Effector memory CD4-positive, alpha-beta T cell (primary cell): ENCODE measurements at regions not wholly inside any gene's neighbourhood (a gene's known extent, or its start where the extent isn't known, plus 50 kb on each side); places are given as distances from the start of the nearest gene placed in this dataset.

Source experiments
- DNase-seq, 3 donors: peaks; one replicate each; pipeline ENCODE4 v3.0.0-alpha.2; 2020
- H3K27ac ChIP-seq: 2 replicates; pipeline ENCODE4 v1.7.0; 2013; ENCODE audit warnings: mild to moderate bottlenecking, low read length, moderate library complexity; ENCODE audit not compliant: insufficient read depth, poor library complexity, severe bottlenecking
- H3K27me3 ChIP-seq: replicated peaks from 2 replicates; pipeline ENCODE4 v1.7.0; 2013; ENCODE audit warnings: mild to moderate bottlenecking, low read length; ENCODE audit not compliant: insufficient read depth, control insufficient read depth, poor library complexity, severe bottlenecking
- H3K36me3 ChIP-seq: 2 replicates; pipeline ENCODE4 v1.7.0; 2013; ENCODE audit warnings: mild to moderate bottlenecking, low read length, moderate library complexity; ENCODE audit not compliant: control insufficient read depth, insufficient read depth
- H3K4me1 ChIP-seq: 2 replicates; pipeline ENCODE4 v1.7.0; 2013; ENCODE audit warnings: low read length, mild to moderate bottlenecking; ENCODE audit not compliant: control insufficient read depth, insufficient read depth, poor library complexity, severe bottlenecking
- H3K4me3 ChIP-seq: 2 replicates; pipeline ENCODE4 v1.7.0; 2013; ENCODE audit warnings: low read length, low read depth, mild to moderate bottlenecking; ENCODE audit not compliant: insufficient read depth, poor library complexity, severe bottlenecking
- H3K9me3 ChIP-seq: 2 replicates; pipeline ENCODE4 v1.7.0; 2013; ENCODE audit warnings: mild to moderate bottlenecking, low read length, moderate library complexity; ENCODE audit not compliant: control insufficient read depth

DNA sequence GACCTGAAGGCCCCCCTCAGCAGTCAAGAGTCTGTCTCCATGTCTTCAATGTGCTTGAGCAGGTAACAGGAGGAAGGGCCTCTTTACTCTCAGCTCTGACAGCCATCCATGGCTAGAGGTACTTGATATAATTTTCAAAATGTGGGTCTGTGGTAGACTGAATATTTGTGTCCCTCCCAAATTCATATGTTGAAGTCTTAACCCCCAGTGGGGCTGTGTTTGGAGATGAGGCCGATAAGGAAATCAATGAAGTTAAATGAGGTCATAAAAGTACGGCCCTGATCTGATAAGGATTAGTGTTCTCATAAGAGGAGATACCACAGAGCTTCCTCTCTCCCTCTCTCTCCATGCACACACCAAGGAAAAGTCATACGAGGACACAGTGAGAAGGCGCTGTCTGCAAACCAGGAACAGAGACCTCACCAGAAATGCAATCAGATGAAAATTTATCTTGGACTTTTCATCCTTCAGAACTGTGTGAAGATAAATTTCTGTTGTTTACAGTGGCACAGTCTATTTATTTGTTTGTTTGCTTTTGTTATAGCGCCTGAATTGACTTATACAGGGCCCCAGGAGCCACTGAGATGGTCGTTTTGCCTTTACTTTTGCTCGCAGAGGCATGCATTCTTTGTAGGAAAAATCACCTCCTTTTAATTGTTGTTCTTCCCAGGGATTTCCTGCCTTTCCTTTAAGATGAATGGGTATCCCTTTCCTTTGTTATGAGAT is 274.8 kb upstream of the TRIB2 start:
- H3K4me1 ChIP-seq = peaks cover 10% of the 10 kb centered on the region
- no peak for DNase-seq
- no peak overlapping the region for H3K27ac ChIP-seq
- no peaks in the 10 kb centered on the region for H3K36me3 ChIP-seq
- no peaks in the 10 kb centered on the region for H3K9me3 ChIP-seq
- no peaks in the 10 kb centered on the region for H3K27me3 ChIP-seq
- no peak overlapping the region for H3K4me3 ChIP-seq

DNA sequence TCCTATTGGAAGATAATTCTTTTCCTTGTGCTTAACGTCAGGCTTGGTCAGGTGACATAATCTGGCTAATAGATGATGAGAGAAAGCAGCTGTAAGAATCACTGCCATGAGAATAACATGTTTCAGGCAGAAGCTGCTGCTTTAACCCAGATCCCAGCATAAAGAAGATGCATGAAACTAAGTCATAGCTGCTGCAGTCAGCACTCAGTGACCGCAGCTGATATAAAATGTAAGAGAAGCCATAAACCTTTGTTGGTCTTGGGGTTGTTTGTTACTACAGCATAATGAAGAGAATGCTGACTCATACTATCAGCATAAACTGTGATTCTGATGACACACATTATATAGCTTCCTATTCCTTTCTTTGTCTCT is 274.3 kb upstream of the TRIB2 start:
- DNase-seq = no peak
- H3K36me3 ChIP-seq = no peaks in the 10 kb centered on the region
- no peaks in the 10 kb centered on the region for H3K9me3 ChIP-seq
- H3K27me3 ChIP-seq = no peaks in the 10 kb centered on the region
- H3K4me1 ChIP-seq = peaks cover 10% of the 10 kb centered on the region
- no peak overlapping the region for H3K4me3 ChIP-seq
- H3K27ac ChIP-seq = no peak overlapping the region

DNA sequence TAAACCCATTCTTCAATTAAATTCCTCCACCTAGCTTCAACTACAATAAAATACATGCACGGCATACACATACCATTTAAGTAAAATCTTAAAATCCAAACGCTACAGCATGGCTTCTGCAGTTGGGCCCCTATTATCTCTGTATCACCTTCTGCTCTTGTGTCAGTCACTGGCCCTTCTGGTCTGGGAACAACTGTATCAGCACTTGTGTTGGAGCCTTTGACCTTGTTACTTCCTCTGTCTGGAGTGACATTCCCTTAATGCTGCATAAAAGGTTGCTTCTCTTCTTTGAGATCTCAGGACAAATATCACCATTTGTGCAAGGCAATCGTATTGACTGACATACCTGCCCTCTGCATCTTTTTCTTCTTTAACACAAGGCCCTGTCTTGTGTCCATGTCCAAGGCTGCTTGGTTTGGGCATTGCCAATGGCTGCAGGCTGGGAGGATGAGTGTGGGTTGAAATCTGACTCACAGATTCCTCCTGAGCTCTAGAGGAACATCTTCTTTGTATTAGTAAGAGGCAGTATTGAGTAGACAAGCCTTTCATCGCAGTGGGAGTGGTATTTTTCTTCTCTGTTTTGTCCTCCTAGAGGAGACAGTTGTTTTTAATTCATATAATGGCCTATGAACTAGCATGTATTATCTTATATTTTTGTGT is 267.8 kb upstream of the TRIB2 start:
- DNase-seq = no peak

DNA sequence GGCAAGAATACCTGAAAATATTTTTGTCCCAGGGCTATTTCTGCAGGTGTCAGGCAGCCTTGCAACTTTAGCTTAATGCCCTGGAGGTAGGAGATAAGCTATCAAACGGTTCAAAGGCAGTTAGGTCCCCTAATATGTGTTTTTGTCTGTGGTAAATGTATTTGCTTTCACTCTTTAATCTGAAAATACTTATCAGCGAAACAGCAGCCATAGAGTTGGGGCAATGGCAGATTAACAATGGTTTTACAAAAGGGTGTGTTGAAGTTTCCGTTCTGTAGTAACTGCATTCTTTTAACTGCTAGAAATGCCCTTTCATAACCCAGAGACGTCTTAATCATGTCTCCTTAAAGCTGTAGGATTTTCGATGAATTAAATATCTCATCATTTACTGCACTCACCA is 265.0 kb upstream of the TRIB2 start:
- no peaks in the 10 kb centered on the region for H3K27me3 ChIP-seq
- peaks cover 3% of the 10 kb centered on the region for H3K4me1 ChIP-seq
- H3K9me3 ChIP-seq = no peaks in the 10 kb centered on the region
- no peaks in the 10 kb centered on the region for H3K36me3 ChIP-seq
- no peak for DNase-seq
- peak overlapping the region; percentile 27 for H3K4me3 ChIP-seq
- H3K27ac ChIP-seq = peak overlapping the region; percentile 6

More for the DNA sequence above, 267.8 kb upstream of the TRIB2 start:
- H3K36me3 ChIP-seq = no peaks in the 10 kb centered on the region
- H3K9me3 ChIP-seq = no peaks in the 10 kb centered on the region
- no peaks in the 10 kb centered on the region for H3K4me1 ChIP-seq
- no peak overlapping the region for H3K27ac ChIP-seq
- H3K4me3 ChIP-seq = no peak overlapping the region
- no peaks in the 10 kb centered on the region for H3K27me3 ChIP-seq

DNA sequence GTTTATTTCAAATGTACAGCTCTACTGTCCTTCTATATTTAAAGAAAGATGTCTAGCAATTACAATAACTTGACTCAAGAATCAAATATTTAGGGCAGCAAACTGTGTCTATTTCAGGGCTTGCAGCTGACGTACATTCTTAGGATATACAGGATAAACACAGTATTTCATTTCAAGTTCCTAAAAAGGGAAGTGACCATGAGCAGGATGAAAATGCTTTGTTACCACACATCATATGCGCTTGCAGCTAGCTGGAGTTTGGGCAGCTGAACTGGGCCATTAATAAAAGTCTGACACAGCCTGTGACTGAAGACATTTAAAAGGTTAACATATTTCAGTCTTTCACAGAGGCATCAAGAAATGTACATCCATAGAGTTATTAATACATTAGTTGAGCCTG is 264.6 kb upstream of the TRIB2 start:
- DNase-seq = no peak

DNA sequence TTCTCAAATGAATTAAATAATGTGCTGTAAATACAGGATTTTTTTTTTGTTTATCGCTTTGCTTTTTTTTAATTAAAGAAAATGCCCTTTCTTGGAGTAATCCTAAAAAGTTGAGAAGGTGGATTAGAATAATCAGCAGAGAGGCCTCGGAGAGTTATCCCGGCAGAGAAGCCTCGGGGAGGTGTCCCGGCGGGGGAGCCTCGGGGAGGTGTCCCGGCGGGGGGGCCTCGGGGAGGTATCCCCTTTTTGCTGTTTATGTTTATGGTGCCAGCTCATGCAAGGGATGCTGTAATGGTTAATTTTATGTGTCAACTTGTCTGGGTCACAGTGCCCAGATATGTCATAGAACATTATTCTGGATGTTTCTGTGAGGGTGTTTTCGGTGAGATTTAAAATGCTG is 263.0 kb upstream of the TRIB2 start:
- Histone ChIP-seq H3K4me1 (peaks cover 11% of the 10 kb centered on the region), H3K27ac (no peak overlapping the region), H3K36me3 (no peaks in the 10 kb centered on the region), H3K27me3 (no peaks in the 10 kb centered on the region), H3K9me3 (no peaks in the 10 kb centered on the region), H3K4me3 (no peak overlapping the region)
- DNase-seq = no peak

More for the DNA sequence above, 264.6 kb upstream of the TRIB2 start:
- peak overlapping the region; percentile 6 for H3K27ac ChIP-seq
- H3K4me1 ChIP-seq = peaks cover 8% of the 10 kb centered on the region
- H3K4me3 ChIP-seq = peak overlapping the region; percentile 27
- H3K27me3 ChIP-seq = no peaks in the 10 kb centered on the region
- no peaks in the 10 kb centered on the region for H3K9me3 ChIP-seq
- no peaks in the 10 kb centered on the region for H3K36me3 ChIP-seq

DNA sequence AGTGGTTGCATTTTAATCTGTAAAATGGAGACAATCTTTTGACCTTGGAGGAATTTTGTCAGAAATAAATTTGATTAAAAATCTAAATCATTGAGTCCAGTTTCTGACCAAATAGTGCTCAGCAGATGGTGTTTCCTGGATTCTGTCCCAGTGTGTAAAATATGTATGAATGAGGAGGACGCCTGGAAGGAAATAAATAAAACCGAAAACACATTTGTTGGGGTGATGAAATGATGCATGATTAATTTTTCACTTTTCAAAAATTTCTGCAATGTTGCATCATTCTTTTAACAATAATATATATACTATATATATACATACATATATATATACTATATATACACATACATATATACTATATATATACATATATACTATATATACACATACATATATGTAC is 261.1 kb upstream of the TRIB2 start:
- H3K4me3 ChIP-seq = no peak overlapping the region
- no peaks in the 10 kb centered on the region for H3K9me3 ChIP-seq
- no peak for DNase-seq
- no peak overlapping the region for H3K27ac ChIP-seq
- H3K36me3 ChIP-seq = no peaks in the 10 kb centered on the region
- peaks cover 11% of the 10 kb centered on the region for H3K4me1 ChIP-seq
- no peaks in the 10 kb centered on the region for H3K27me3 ChIP-seq

DNA sequence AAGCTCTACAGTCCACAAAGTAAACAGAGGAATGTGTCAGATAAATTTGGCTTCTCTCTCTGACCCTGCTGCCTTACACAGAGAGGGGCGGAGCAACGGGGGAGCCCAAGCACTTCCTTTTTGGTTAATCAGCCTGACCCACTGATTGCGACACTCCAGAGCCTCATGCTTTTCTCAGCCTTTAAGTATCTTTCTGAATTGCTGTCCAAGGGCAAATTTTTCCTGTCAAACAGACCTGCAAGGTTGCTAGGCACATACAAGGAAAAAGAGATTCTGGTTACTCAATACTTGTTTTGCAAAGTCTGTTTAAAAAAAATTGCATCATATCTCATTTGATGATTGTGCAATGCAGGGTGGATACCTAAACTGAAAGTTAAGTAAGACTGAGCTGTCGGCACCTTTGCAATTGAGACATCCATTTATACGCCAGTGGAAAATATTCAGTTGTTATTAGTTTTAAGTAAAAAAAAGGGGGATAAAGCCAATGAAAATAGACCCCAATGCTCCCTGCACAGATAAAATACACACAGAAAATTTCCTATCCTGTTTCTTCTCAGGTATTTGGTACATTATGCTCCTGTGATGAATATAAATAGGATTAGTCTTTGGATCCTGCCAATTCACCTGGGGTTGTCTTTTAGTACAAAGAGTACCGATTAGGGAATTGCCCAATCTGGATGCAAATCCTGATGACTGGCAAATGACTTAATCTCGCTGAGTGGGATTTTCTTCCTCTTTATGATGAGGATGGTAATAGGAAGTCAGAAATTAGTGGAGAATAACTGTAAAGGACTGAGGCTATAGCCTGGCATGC is 260.2 kb upstream of the TRIB2 start:
- Histone ChIP-seq H3K27me3 (no peaks in the 10 kb centered on the region), H3K36me3 (no peaks in the 10 kb centered on the region), H3K4me1 (peaks cover 11% of the 10 kb centered on the region), H3K27ac (peak overlapping the region; percentile 59), H3K9me3 (no peaks in the 10 kb centered on the region), H3K4me3 (peak overlapping the region; percentile 32)
- DNase-seq = peak in 2 of 3 donors; percentile 6 to 14

DNA sequence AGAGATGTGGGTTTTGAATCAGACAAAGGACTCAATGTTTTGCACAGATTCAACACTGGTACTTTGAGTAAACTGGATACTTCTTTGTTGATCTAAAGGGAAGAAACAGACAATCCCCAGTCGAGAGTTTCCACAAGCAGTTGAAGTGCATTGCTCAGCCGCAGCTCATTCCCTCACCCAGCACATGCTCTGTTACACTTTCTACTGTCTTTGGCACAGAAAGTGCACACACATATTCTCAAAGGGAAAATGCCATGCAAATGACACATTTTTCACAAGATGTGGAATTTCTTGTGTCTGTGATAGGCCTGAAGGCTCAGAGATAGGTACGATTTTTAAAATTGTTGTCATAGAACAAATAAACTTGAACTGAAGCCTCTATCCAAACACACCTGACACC is 258.9 kb upstream of the TRIB2 start:
- no peak overlapping the region for H3K4me3 ChIP-seq
- no peaks in the 10 kb centered on the region for H3K36me3 ChIP-seq
- H3K27ac ChIP-seq = no peak overlapping the region
- DNase-seq = no peak
- peaks cover 11% of the 10 kb centered on the region for H3K4me1 ChIP-seq
- no peaks in the 10 kb centered on the region for H3K9me3 ChIP-seq
- H3K27me3 ChIP-seq = no peaks in the 10 kb centered on the region

DNA sequence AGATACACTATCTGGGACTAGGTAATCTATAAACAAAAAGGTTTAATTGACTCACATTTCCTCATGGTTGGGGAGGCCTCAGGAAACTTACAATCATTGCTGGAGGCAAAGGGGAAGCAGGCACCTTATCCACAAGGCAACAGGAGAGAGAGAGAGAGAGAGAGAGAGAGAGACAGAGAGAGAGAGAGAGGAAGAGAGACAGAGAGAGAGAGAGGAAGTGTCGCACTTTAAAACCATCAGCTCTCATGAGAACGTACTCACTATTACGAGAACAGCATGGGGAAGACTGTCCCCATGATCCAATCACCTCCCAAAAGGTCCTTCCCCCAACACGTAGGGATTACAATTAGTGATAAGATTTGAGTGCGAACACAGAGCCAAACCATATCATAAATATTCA is 253.5 kb upstream of the TRIB2 start:
- H3K4me3 ChIP-seq = no peak overlapping the region
- no peaks in the 10 kb centered on the region for H3K4me1 ChIP-seq
- H3K36me3 ChIP-seq = no peaks in the 10 kb centered on the region
- no peak for DNase-seq
- no peaks in the 10 kb centered on the region for H3K9me3 ChIP-seq
- H3K27me3 ChIP-seq = no peaks in the 10 kb centered on the region
- no peak overlapping the region for H3K27ac ChIP-seq
